Colonic mucosa (tissue), 4 donors: ENCODE measurements at regions not wholly inside any gene's neighbourhood (a gene's known extent, or its start where the extent isn't known, plus 50 kb on each side); places are given as distances from the start of the nearest gene placed in this dataset.

ENCODE experiments used
- DNase-seq: peaks from one replicate; pipeline ENCODE4 v3.0.0-alpha.2; 2020
- H3K27ac ChIP-seq: fragments of 200-600 bp; one replicate; pipeline ENCODE4 v1.8.0; 2021
- H3K27me3 ChIP-seq: fragments of 200-600 bp; one replicate; pipeline ENCODE4 v1.8.0; 2021
- H3K36me3 ChIP-seq: fragments of 200-600 bp; one replicate; pipeline ENCODE4 v1.8.0; 2021
- H3K4me1 ChIP-seq: fragments of 200-600 bp; one replicate; pipeline ENCODE4 v1.8.0; 2021; ENCODE audit warnings: mild to moderate bottlenecking
- H3K4me3 ChIP-seq: fragments of 200-600 bp; one replicate; pipeline ENCODE4 v1.8.0; 2021
- H3K9ac ChIP-seq, 2 donors: one replicate each; pipeline ENCODE4 v1.7.0; 2013; ENCODE audit warnings: control low read depth in 2 of 2, low read depth in 2 of 2, low read length in 2 of 2
- H3K9me3 ChIP-seq: fragments of 200-600 bp; one replicate; pipeline ENCODE4 v1.8.0; 2021
- CTCF ChIP-seq: fragments of 200-600 bp; IDR thresholded peaks from one replicate; pipeline ENCODE4 v1.8.0; 2022; ENCODE audit warnings: antibody characterized with exemption, mild to moderate bottlenecking
- intact Hi-C: fragments of 100-400 bp; cut with DNase I; formaldehyde crosslinking; loops from one replicate; pipeline ENCODE4 v1.14.1; 2022
- donor health status: healthy.
- donor health status: DM: no; HTN: no; CAD: no.
- donor health status: DM: no; HTN: no; CAD: no.

- Histone ChIP-seq H3K9me3 (no peaks in the 10 kb centered on the region), H3K4me1 (no peaks in the 10 kb centered on the region), H3K27ac (no peak overlapping the region), H3K4me3 (no peak overlapping the region), H3K27me3 (no peaks in the 10 kb centered on the region), H3K9ac (no peak overlapping the region), H3K36me3 (no peaks in the 10 kb centered on the region)
- no peak for DNase-seq
- TF ChIP-seq CTCF, result no peak
- intact Hi-C loops, result no loop called here
These were observed 138.1 kb upstream of the ZNF236 start for GRCh38 chr18:76684265-76684664.

GRCh38 chr18:76679945-76680344 is 142.4 kb upstream of the ZNF236 start:
- intact Hi-C loops, result no loop called here
- DNase-seq, result no peak
- Histone ChIP-seq H3K4me3 (no peak overlapping the region), H3K27ac (no peak overlapping the region), H3K9ac (no peak overlapping the region), H3K9me3 (no peaks in the 10 kb centered on the region), H3K4me1 (no peaks in the 10 kb centered on the region), H3K27me3 (no peaks in the 10 kb centered on the region), H3K36me3 (no peaks in the 10 kb centered on the region)
- TF ChIP-seq CTCF, result no peak

GRCh38 chr18:76679259-76679658 is 143.1 kb upstream of the ZNF236 start:
- no peaks in the 10 kb centered on the region for H3K4me1 ChIP-seq
- no peak for DNase-seq
- intact Hi-C loops, result no loop called here
- no peak overlapping the region for H3K27ac ChIP-seq
- no peaks in the 10 kb centered on the region for H3K36me3 ChIP-seq
- no peaks in the 10 kb centered on the region for H3K9me3 ChIP-seq
- no peak overlapping the region for H3K4me3 ChIP-seq
- H3K9ac ChIP-seq, result no peak overlapping the region
- no peaks in the 10 kb centered on the region for H3K27me3 ChIP-seq
- no peak for TF ChIP-seq CTCF

- Histone ChIP-seq H3K9me3 (no peaks in the 10 kb centered on the region), H3K27me3 (no peaks in the 10 kb centered on the region), H3K9ac (no peak overlapping the region), H3K4me1 (no peaks in the 10 kb centered on the region), H3K27ac (no peak overlapping the region), H3K36me3 (no peaks in the 10 kb centered on the region), H3K4me3 (no peak overlapping the region)
- no peak for DNase-seq
- no peak for TF ChIP-seq CTCF
- intact Hi-C loops, result no loop called here
These were observed 144.1 kb upstream of the ZNF236 start for GRCh38 chr18:76678248-76678647.

- intact Hi-C loops, result no loop called here
- DNase-seq, result no peak
- no peaks in the 10 kb centered on the region for H3K27me3 ChIP-seq
- TF ChIP-seq CTCF, result no peak
- no peaks in the 10 kb centered on the region for H3K36me3 ChIP-seq
- no peaks in the 10 kb centered on the region for H3K4me1 ChIP-seq
- H3K4me3 ChIP-seq, result no peak overlapping the region
- H3K9me3 ChIP-seq, result no peaks in the 10 kb centered on the region
- H3K27ac ChIP-seq, result no peak overlapping the region
- H3K9ac ChIP-seq, result no peak overlapping the region
These were observed 147.8 kb upstream of the ZNF236 start for GRCh38 chr18:76674596-76674995.
